ES-I3 (cell line): ENCODE measurements at regions not wholly inside any gene's neighbourhood (a gene's known extent, or its start where the extent isn't known, plus 50 kb on each side); places are given as distances from the start of the nearest gene placed in this dataset.

Experiments used
- H3K36me3 ChIP-seq: 2 replicates; pipeline ENCODE4 v1.6.1; 2013; ENCODE audit warnings: mild to moderate bottlenecking, low read length, control low read depth, moderate library complexity; ENCODE audit not compliant: insufficient read depth
- H3K4me1 ChIP-seq: 2 replicates; pipeline ENCODE4 v1.6.1; 2013; ENCODE audit warnings: mild to moderate bottlenecking, control low read depth, low read length; ENCODE audit not compliant: insufficient read depth
- H3K9ac ChIP-seq: 2 replicates; pipeline ENCODE4 v1.6.1; 2013; ENCODE audit warnings: low read depth, mild to moderate bottlenecking, low read length, moderate library complexity
- H3K9me3 ChIP-seq: 2 replicates; pipeline ENCODE4 v1.6.1; 2013; ENCODE audit warnings: mild to moderate bottlenecking, low read length, moderate library complexity; ENCODE audit not compliant: control insufficient read depth, insufficient read depth

- H3K4me1 ChIP-seq: peaks cover 4% of the 10 kb centered on the region
- H3K9me3 ChIP-seq: no peaks in the 10 kb centered on the region
- no peaks in the 10 kb centered on the region for H3K36me3 ChIP-seq
- no peak overlapping the region for H3K9ac ChIP-seq
Observed at GRCh38 chr18:77749089-77749488, 499.4 kb downstream of the GALR1 start.

GRCh38 chr18:77750006-77750405, 500.4 kb downstream of the GALR1 start:
- H3K9me3 ChIP-seq: no peaks in the 10 kb centered on the region
- H3K4me1 ChIP-seq: peaks cover 11% of the 10 kb centered on the region
- no peaks in the 10 kb centered on the region for H3K36me3 ChIP-seq
- H3K9ac ChIP-seq: no peak overlapping the region

- Histone ChIP-seq H3K4me1 (peaks cover 15% of the 10 kb centered on the region), H3K9ac (no peak overlapping the region), H3K36me3 (no peaks in the 10 kb centered on the region), H3K9me3 (no peaks in the 10 kb centered on the region)
Observed at GRCh38 chr18:77754475-77755044, 504.9 kb downstream of the GALR1 start.

- Histone ChIP-seq H3K4me1 (peaks cover 15% of the 10 kb centered on the region), H3K36me3 (no peaks in the 10 kb centered on the region), H3K9me3 (no peaks in the 10 kb centered on the region), H3K9ac (no peak overlapping the region)
Observed at GRCh38 chr18:77755187-77755586, 505.5 kb downstream of the GALR1 start.

- H3K36me3 ChIP-seq: no peaks in the 10 kb centered on the region
- H3K4me1 ChIP-seq: peaks cover 14% of the 10 kb centered on the region
- H3K9me3 ChIP-seq: no peaks in the 10 kb centered on the region
- H3K9ac ChIP-seq: no peak overlapping the region
Observed at GRCh38 chr18:77761332-77761731, 511.7 kb downstream of the GALR1 start.

GRCh38 chr18:77762014-77762413, 512.4 kb downstream of the GALR1 start:
- H3K36me3 ChIP-seq: no peaks in the 10 kb centered on the region
- H3K4me1 ChIP-seq: peaks cover 14% of the 10 kb centered on the region
- no peak overlapping the region for H3K9ac ChIP-seq
- no peaks in the 10 kb centered on the region for H3K9me3 ChIP-seq

- peak overlapping the region; percentile 7; the same call in 1 of the 2 replicates for H3K9ac ChIP-seq
- no peaks in the 10 kb centered on the region for H3K9me3 ChIP-seq
- H3K4me1 ChIP-seq: peaks cover 14% of the 10 kb centered on the region
- H3K36me3 ChIP-seq: no peaks in the 10 kb centered on the region
Observed at GRCh38 chr18:77762642-77763041, 513.0 kb downstream of the GALR1 start.

- H3K9me3 ChIP-seq: no peaks in the 10 kb centered on the region
- H3K36me3 ChIP-seq: no peaks in the 10 kb centered on the region
- H3K4me1 ChIP-seq: peaks cover 14% of the 10 kb centered on the region
- no peak overlapping the region for H3K9ac ChIP-seq
Observed at GRCh38 chr18:77763530-77764145, 514.0 kb downstream of the GALR1 start.

GRCh38 chr18:77765468-77765867, 515.8 kb downstream of the GALR1 start:
- H3K4me1 ChIP-seq: peaks cover 14% of the 10 kb centered on the region
- H3K9ac ChIP-seq: no peak overlapping the region
- H3K36me3 ChIP-seq: no peaks in the 10 kb centered on the region
- no peaks in the 10 kb centered on the region for H3K9me3 ChIP-seq

- Histone ChIP-seq H3K36me3 (no peaks in the 10 kb centered on the region), H3K9me3 (no peaks in the 10 kb centered on the region), H3K4me1 (peaks cover 14% of the 10 kb centered on the region), H3K9ac (no peak overlapping the region)
Observed at GRCh38 chr18:77766421-77766820, 516.8 kb downstream of the GALR1 start.

- Histone ChIP-seq H3K9ac (no peak overlapping the region), H3K36me3 (no peaks in the 10 kb centered on the region), H3K4me1 (no peaks in the 10 kb centered on the region), H3K9me3 (no peaks in the 10 kb centered on the region)
Observed at GRCh38 chr18:77772177-77772576, 522.5 kb downstream of the GALR1 start.

GRCh38 chr18:77776104-77776503, 526.5 kb downstream of the GALR1 start:
- H3K9me3 ChIP-seq: no peaks in the 10 kb centered on the region
- H3K36me3 ChIP-seq: no peaks in the 10 kb centered on the region

GRCh38 chr18:77777163-77777562, 527.5 kb downstream of the GALR1 start:
- no peaks in the 10 kb centered on the region for H3K4me1 ChIP-seq
- no peaks in the 10 kb centered on the region for H3K9me3 ChIP-seq
- no peaks in the 10 kb centered on the region for H3K36me3 ChIP-seq
- H3K9ac ChIP-seq: no peak overlapping the region

More at GRCh38 chr18:77776104-77776503, 526.5 kb downstream of the GALR1 start:
- Histone ChIP-seq H3K9ac (no peak overlapping the region), H3K4me1 (no peaks in the 10 kb centered on the region)

GRCh38 chr18:77784759-77785379, 535.2 kb downstream of the GALR1 start:
- H3K9me3 ChIP-seq: no peaks in the 10 kb centered on the region
- H3K36me3 ChIP-seq: no peaks in the 10 kb centered on the region
- H3K4me1 ChIP-seq: no peaks in the 10 kb centered on the region
- no peak overlapping the region for H3K9ac ChIP-seq

- Histone ChIP-seq H3K9ac (no peak overlapping the region), H3K36me3 (no peaks in the 10 kb centered on the region), H3K4me1 (no peaks in the 10 kb centered on the region), H3K9me3 (no peaks in the 10 kb centered on the region)
Observed at GRCh38 chr18:77785415-77785975, 535.8 kb downstream of the GALR1 start.
